Activated naive CD8-positive, alpha-beta T cell treated with anti-CD3 and anti-CD28 coated beads, Interleukin-2, amount 10 ng/mL, durations not matched to agents 7 days and 5 days (primary cell): ENCODE measurements at regions not wholly inside any gene's neighbourhood (a gene's known extent, or its start where the extent isn't known, plus 50 kb on each side); places are given as distances from the start of the nearest gene placed in this dataset.
"Not testable (repeated sequence)": the region's sequence is repeated elsewhere in the genome, so short reads cannot be mapped to it uniquely, and the experiment has no call there.

Source experiments
- ATAC-seq: fragments of 150-1000 bp; cut with Tn5 transposase; one replicate; pipeline ENCODE4 v1.10.0; 2021; ENCODE audit warnings: low read depth, moderate library complexity
- POLR2A ChIA-PET: fragments of 350-600 bp; sonication (Branson Sonifier 250); formaldehyde crosslinking; loops from one replicate; lab custom pipeline; 2021; ENCODE audit warnings: antibody characterized with exemption; lab: Charles Lee
- DNase-seq: peaks from one replicate; pipeline ENCODE4 v3.0.0; 2021
- H3K27ac Mint-ChIP-seq: one replicate; pipeline ENCODE4 v1.8.0; 2022; ENCODE audit warnings: mild to moderate bottlenecking, mixed read lengths
- H3K27me3 Mint-ChIP-seq: one replicate; pipeline ENCODE4 v1.8.0; 2022; ENCODE audit warnings: mild to moderate bottlenecking, moderate library complexity, mixed read lengths
- H3K36me3 Mint-ChIP-seq: one replicate; pipeline ENCODE4 v1.8.0; 2021; ENCODE audit warnings: mild to moderate bottlenecking, mixed read lengths
- H3K4me1 Mint-ChIP-seq: one replicate; pipeline ENCODE4 v1.8.0; 2021; ENCODE audit warnings: mixed read lengths
- H3K4me3 Mint-ChIP-seq: one replicate; pipeline ENCODE4 v1.8.0; 2022; ENCODE audit warnings: mild to moderate bottlenecking, moderate library complexity, mixed read lengths
- H3K9me3 Mint-ChIP-seq: one replicate; pipeline ENCODE4 v1.8.0; 2021; ENCODE audit warnings: mixed read lengths

- H3K27me3 Mint-ChIP-seq, H3K27ac Mint-ChIP-seq, ATAC-seq, H3K36me3 Mint-ChIP-seq, H3K4me3 Mint-ChIP-seq, POLR2A ChIA-PET, H3K9me3 Mint-ChIP-seq, DNase-seq: not testable (repeated sequence)
- peaks cover 24% of the 10 kb centered on the region for H3K4me1 Mint-ChIP-seq
Observed at GRCh38 chr1:121082995-121083394, 101.1 kb downstream of the FAM72B start.

GRCh38 chr1:121086249-121086648 lies 97.9 kb downstream of the FAM72B start:
- H3K36me3 Mint-ChIP-seq, H3K27me3 Mint-ChIP-seq, POLR2A ChIA-PET, H3K4me3 Mint-ChIP-seq, ATAC-seq, H3K9me3 Mint-ChIP-seq, H3K27ac Mint-ChIP-seq, DNase-seq: not testable (repeated sequence)
- H3K4me1 Mint-ChIP-seq = peaks cover 10% of the 10 kb centered on the region

DNA sequence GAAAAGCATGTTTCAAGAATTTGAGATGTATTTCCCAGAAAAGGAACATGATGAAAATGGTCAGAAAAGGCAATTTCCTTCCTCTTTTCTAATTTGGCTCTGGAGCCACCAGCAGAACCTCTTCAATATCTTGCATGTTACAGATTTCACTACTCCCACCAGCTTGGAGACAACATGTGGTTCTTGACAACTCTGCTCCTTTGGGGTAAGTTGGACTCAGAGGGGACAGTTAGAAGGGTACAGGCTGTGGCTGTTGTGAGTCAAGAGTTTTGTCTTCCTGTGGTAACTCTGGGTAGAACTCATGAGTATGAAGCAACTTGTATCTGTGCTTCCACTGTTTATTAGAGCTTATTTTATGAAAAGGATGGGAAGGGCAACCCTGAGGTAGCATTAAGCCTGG lies 96.9 kb downstream of the FAM72B start:
- DNase-seq, POLR2A ChIA-PET, H3K9me3 Mint-ChIP-seq, H3K4me1 Mint-ChIP-seq, H3K27me3 Mint-ChIP-seq, H3K36me3 Mint-ChIP-seq, H3K27ac Mint-ChIP-seq: not testable (repeated sequence)
- peak overlapping the region; percentile 52 for H3K4me3 Mint-ChIP-seq
- ATAC-seq = peak; percentile 80

- H3K27ac Mint-ChIP-seq, H3K4me3 Mint-ChIP-seq, ATAC-seq, H3K27me3 Mint-ChIP-seq, DNase-seq, H3K4me1 Mint-ChIP-seq, POLR2A ChIA-PET, H3K9me3 Mint-ChIP-seq, H3K36me3 Mint-ChIP-seq: not testable (repeated sequence)
Observed at GRCh38 chr1:121088568-121088967, 95.6 kb downstream of the FAM72B start.

DNA sequence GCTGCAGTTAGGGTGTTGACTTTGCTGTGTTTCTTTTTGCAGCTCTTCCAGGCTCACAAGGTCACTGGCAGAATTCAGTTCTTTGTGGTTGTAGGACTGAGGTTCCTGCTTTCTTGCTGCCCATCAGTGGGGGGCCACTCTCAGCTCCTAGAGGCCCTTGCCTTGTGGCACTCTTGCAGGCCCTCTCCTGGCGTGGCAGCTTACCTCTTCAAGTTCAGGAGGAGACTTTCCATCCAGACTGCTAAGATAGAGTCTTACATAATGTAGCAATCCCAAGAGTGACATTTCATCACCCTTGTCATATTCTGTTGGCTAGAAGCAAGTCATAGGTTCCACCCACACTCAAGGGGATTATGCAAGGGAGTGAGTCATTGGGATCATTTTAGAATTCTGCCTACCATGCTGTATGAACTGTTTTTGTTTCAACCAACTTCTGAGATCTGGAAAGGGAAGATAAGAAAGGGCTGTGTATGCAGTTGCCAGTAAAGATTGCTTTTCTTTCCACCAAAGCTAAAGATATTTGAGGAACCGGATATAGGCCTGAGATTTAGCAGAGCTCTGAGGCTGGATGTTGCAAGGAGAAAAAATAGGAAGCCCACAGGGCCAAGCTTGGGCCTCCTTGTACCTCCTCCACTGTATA lies 91.7 kb downstream of the FAM72B start:
- POLR2A ChIA-PET, ATAC-seq, H3K4me1 Mint-ChIP-seq, H3K27me3 Mint-ChIP-seq, H3K36me3 Mint-ChIP-seq, H3K4me3 Mint-ChIP-seq, H3K27ac Mint-ChIP-seq, H3K9me3 Mint-ChIP-seq, DNase-seq: not testable (repeated sequence)

GRCh38 chr1:121095014-121095413 lies 89.1 kb downstream of the FAM72B start:
- POLR2A ChIA-PET, H3K4me3 Mint-ChIP-seq, H3K9me3 Mint-ChIP-seq, DNase-seq, H3K27me3 Mint-ChIP-seq, H3K27ac Mint-ChIP-seq, H3K36me3 Mint-ChIP-seq, H3K4me1 Mint-ChIP-seq, ATAC-seq: not testable (repeated sequence)

GRCh38 chr1:121097127-121097866 lies 86.8 kb downstream of the FAM72B start:
- H3K27me3 Mint-ChIP-seq, H3K4me1 Mint-ChIP-seq, H3K36me3 Mint-ChIP-seq, POLR2A ChIA-PET, H3K27ac Mint-ChIP-seq, H3K9me3 Mint-ChIP-seq: not testable (repeated sequence)
- peak; percentile 92 for DNase-seq
- H3K4me3 Mint-ChIP-seq = peak overlapping the region; percentile 58
- peak; percentile 95 for ATAC-seq

GRCh38 chr1:121097867-121098215 lies 86.3 kb downstream of the FAM72B start:
- DNase-seq, ATAC-seq, H3K4me1 Mint-ChIP-seq, H3K36me3 Mint-ChIP-seq, H3K27me3 Mint-ChIP-seq, H3K27ac Mint-ChIP-seq, POLR2A ChIA-PET, H3K4me3 Mint-ChIP-seq, H3K9me3 Mint-ChIP-seq: not testable (repeated sequence)

DNA sequence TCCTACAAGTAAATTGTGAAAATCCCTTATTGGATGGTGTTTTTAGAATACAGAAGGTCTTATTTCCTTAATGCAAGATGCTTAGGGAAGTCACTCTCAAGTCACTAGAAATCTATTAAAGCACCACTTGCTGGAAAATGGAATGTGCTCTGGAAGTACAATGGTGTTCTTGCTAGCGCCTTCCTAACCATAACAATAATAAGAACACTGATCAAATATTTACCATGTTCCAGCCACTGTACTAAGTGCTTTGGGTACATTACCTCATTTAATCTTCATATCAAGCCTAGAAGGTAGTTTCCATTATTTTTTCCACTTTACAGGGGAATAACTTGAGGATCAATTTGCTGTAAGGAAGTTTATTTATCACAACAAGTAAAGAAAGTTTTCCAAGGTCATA lies 75.1 kb downstream of the FAM72B start:
- H3K27ac Mint-ChIP-seq, H3K27me3 Mint-ChIP-seq, DNase-seq, ATAC-seq, H3K9me3 Mint-ChIP-seq, H3K4me1 Mint-ChIP-seq, H3K4me3 Mint-ChIP-seq, POLR2A ChIA-PET, H3K36me3 Mint-ChIP-seq: not testable (repeated sequence)

- H3K9me3 Mint-ChIP-seq, H3K36me3 Mint-ChIP-seq, H3K4me1 Mint-ChIP-seq, H3K4me3 Mint-ChIP-seq, H3K27me3 Mint-ChIP-seq, DNase-seq, ATAC-seq, H3K27ac Mint-ChIP-seq, POLR2A ChIA-PET: not testable (repeated sequence)
Observed at GRCh38 chr1:121116522-121117297, 67.4 kb downstream of the FAM72B start.

DNA sequence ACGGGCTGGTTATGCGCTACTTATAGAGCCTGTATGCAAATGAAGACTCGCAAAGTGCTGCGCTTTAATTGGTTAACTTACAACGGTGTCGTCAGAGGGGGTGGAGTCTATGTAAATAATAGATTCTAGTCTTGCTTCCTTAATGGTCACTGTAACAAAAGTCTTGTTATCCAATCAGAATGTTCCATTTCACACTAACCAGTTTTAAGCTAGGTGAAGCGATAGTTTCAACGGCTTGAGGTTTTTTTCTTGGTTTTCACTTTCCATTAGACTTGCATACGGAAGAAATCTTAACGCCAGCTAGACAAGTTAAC lies 66.9 kb downstream of the FAM72B start:
- H3K4me1 Mint-ChIP-seq, H3K27me3 Mint-ChIP-seq: not testable (repeated sequence)

GRCh38 chr1:121117622-121118479 lies 66.3 kb downstream of the FAM72B start:
- H3K36me3 Mint-ChIP-seq, H3K9me3 Mint-ChIP-seq, POLR2A ChIA-PET, H3K27me3 Mint-ChIP-seq, H3K4me1 Mint-ChIP-seq: not testable (repeated sequence)
- peak overlapping the region; percentile 54 for H3K4me3 Mint-ChIP-seq
- DNase-seq = peak; percentile 41
- H3K27ac Mint-ChIP-seq = peak overlapping the region; percentile 54
- peak; percentile 37 for ATAC-seq

More for the DNA sequence above, 66.9 kb downstream of the FAM72B start:
- DNase-seq, H3K9me3 Mint-ChIP-seq, H3K4me3 Mint-ChIP-seq, H3K36me3 Mint-ChIP-seq, POLR2A ChIA-PET, H3K27ac Mint-ChIP-seq: not testable (repeated sequence)
- ATAC-seq = peak; percentile 37
